WTC11 (cell line): ENCODE measurements at regions not wholly inside any gene's neighbourhood (a gene's known extent, or its start where the extent isn't known, plus 50 kb on each side); places are given as distances from the start of the nearest gene placed in this dataset.

Source experiments
- FOXJ3 ChIP-seq: sonication (generic); formaldehyde crosslinking; IDR thresholded peaks from 2 replicates; pipeline ENCODE4 v1.9.0; 2021; ENCODE audit warnings: missing genetic modification reagents, mild to moderate bottlenecking, borderline replicate concordance
- FOXK1 ChIP-seq: sonication (generic); formaldehyde crosslinking; IDR thresholded peaks from 2 replicates; pipeline ENCODE4 v1.8.0; 2022; ENCODE audit warnings: mild to moderate bottlenecking, moderate library complexity, missing genetic modification reagents
- GABPB1 ChIP-seq: sonication (generic); formaldehyde crosslinking; IDR thresholded peaks from 2 replicates; pipeline ENCODE4 v1.8.1; 2023; ENCODE audit warnings: mild to moderate bottlenecking, missing genetic modification reagents
- TEAD1 ChIP-seq: sonication (generic); formaldehyde crosslinking; IDR thresholded peaks from 2 replicates; pipeline ENCODE4 v1.8.0; 2022; ENCODE audit warnings: mild to moderate bottlenecking, missing genetic modification reagents
- TF ChIP-seq, protein P1 (sequence below): fragments of 200-600 bp; IDR thresholded peaks from 2 replicates; pipeline ENCODE4 v1.8.0; 2022; ENCODE audit warnings: antibody characterized with exemption
- TF ChIP-seq, protein P2 (sequence below): sonication (generic); formaldehyde crosslinking; IDR thresholded peaks from 2 replicates; pipeline ENCODE4 v1.8.0; 2022; ENCODE audit warnings: missing genetic modification reagents

DNA sequence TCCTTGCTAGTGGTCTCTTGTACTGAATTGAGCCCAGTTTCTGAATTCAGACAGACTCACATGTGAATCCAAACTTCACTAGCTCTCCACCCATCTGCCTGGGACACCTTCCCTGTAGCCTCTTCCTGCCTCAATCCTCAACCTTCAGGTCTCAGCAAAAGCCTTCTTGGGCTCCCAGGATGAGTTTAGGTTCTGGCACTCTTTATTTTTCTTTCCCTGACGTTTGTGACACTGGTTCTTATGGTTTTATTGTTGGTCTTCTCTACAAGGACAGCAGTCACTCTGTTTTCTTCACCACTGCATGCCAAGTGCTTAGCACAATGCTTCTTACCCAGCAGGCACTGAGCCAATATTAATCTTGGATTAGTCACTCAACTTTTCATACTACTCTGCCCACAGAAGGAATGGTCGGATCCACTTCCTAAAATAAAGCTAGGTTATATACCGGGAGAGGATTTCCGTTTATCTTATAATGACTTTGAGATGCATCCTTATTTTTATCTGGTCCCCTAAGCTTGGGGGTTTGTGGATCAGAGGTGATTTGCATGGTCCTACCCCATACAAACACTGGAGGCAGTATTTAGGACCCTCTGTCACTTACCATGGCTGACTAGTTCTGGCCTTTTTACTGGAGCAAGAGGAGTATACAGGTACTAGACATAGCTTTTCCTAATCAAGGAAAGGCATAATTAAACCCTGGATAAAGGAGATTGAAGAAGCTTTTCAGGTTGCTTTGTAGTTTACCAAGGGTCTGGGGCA lies 186.3 kb downstream of the MYCN start:
- TF ChIP-seq, protein P1, sequence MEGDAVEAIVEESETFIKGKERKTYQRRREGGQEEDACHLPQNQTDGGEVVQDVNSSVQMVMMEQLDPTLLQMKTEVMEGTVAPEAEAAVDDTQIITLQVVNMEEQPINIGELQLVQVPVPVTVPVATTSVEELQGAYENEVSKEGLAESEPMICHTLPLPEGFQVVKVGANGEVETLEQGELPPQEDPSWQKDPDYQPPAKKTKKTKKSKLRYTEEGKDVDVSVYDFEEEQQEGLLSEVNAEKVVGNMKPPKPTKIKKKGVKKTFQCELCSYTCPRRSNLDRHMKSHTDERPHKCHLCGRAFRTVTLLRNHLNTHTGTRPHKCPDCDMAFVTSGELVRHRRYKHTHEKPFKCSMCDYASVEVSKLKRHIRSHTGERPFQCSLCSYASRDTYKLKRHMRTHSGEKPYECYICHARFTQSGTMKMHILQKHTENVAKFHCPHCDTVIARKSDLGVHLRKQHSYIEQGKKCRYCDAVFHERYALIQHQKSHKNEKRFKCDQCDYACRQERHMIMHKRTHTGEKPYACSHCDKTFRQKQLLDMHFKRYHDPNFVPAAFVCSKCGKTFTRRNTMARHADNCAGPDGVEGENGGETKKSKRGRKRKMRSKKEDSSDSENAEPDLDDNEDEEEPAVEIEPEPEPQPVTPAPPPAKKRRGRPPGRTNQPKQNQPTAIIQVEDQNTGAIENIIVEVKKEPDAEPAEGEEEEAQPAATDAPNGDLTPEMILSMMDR: no peak
- TF ChIP-seq GABPB1 (CRISPR knock-in tag): no peak
- no peak for TF ChIP-seq FOXJ3 (CRISPR knock-in tag)
- TF ChIP-seq, protein P2, sequence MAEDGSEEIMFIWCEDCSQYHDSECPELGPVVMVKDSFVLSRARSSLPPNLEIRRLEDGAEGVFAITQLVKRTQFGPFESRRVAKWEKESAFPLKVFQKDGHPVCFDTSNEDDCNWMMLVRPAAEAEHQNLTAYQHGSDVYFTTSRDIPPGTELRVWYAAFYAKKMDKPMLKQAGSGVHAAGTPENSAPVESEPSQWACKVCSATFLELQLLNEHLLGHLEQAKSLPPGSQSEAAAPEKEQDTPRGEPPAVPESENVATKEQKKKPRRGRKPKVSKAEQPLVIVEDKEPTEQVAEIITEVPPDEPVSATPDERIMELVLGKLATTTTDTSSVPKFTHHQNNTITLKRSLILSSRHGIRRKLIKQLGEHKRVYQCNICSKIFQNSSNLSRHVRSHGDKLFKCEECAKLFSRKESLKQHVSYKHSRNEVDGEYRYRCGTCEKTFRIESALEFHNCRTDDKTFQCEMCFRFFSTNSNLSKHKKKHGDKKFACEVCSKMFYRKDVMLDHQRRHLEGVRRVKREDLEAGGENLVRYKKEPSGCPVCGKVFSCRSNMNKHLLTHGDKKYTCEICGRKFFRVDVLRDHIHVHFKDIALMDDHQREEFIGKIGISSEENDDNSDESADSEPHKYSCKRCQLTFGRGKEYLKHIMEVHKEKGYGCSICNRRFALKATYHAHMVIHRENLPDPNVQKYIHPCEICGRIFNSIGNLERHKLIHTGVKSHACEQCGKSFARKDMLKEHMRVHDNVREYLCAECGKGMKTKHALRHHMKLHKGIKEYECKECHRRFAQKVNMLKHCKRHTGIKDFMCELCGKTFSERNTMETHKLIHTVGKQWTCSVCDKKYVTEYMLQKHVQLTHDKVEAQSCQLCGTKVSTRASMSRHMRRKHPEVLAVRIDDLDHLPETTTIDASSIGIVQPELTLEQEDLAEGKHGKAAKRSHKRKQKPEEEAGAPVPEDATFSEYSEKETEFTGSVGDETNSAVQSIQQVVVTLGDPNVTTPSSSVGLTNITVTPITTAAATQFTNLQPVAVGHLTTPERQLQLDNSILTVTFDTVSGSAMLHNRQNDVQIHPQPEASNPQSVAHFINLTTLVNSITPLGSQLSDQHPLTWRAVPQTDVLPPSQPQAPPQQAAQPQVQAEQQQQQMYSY (CRISPR knock-in tag): no peak
- no peak for TF ChIP-seq FOXK1 (CRISPR knock-in tag)
- no peak for TF ChIP-seq TEAD1 (CRISPR knock-in tag)
